Neural cell (in vitro differentiated cells): ENCODE measurements at regions not wholly inside any gene's neighbourhood (a gene's known extent, or its start where the extent isn't known, plus 50 kb on each side); places are given as distances from the start of the nearest gene placed in this dataset.

ENCODE experiments used
- EZH2 ChIP-seq: fragments of 200-600, 300-800 bp; shearing (Covaris generic), sonication (generic); IDR thresholded peaks from 2 replicates; pipeline ENCODE4 v1.6.1; 2014; ENCODE audit warnings: antibody characterized with exemption, low read length, borderline replicate concordance, mild to moderate bottlenecking; ENCODE audit not compliant: insufficient read depth, poor library complexity, severe bottlenecking
- MXI1 ChIP-seq: fragments of 450-650 bp; conservative IDR thresholded peaks from 2 replicates; pipeline ENCODE4 v1.6.1; 2014; ENCODE audit warnings: antibody characterized with exemption, mild to moderate bottlenecking; ENCODE audit not compliant: poor library complexity, severe bottlenecking
- RAD21 ChIP-seq: fragments of 450-650 bp; conservative IDR thresholded peaks from 2 replicates; pipeline ENCODE4 v1.6.1; 2014; ENCODE audit warnings: antibody characterized with exemption, mild to moderate bottlenecking, moderate library complexity
- TF ChIP-seq, protein P1 (sequence below): fragments of 450-650 bp; IDR thresholded peaks from 2 replicates; pipeline ENCODE4 v1.5.1; 2014; ENCODE audit warnings: antibody characterized with exemption, mild to moderate bottlenecking, moderate library complexity; ENCODE audit not compliant: poor library complexity, severe bottlenecking
- TF ChIP-seq, protein P2 (sequence below): IDR thresholded peaks from 2 replicates; pipeline ENCODE4 v1.6.1; 2012; ENCODE audit warnings: borderline replicate concordance

DNA sequence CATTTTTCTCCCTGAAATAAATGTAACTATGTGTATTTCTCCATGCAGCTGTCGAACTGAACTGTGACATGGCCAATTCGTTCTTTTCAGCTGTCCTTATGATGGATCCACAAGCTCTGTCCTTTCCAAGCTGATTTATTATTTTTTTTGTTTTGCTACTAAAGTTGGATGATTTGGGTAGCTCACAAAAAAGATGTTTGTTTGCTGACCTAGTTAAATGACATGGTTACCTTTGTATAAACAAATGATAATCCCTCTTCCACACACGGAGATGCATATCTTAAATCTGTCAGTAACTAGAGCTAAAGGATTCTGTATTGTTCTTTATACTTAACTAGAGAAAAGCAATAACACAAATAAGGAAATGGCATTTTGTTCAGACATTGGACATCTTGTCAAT lies 884.3 kb upstream of the PCDH20 start:
- TF ChIP-seq, protein P1, sequence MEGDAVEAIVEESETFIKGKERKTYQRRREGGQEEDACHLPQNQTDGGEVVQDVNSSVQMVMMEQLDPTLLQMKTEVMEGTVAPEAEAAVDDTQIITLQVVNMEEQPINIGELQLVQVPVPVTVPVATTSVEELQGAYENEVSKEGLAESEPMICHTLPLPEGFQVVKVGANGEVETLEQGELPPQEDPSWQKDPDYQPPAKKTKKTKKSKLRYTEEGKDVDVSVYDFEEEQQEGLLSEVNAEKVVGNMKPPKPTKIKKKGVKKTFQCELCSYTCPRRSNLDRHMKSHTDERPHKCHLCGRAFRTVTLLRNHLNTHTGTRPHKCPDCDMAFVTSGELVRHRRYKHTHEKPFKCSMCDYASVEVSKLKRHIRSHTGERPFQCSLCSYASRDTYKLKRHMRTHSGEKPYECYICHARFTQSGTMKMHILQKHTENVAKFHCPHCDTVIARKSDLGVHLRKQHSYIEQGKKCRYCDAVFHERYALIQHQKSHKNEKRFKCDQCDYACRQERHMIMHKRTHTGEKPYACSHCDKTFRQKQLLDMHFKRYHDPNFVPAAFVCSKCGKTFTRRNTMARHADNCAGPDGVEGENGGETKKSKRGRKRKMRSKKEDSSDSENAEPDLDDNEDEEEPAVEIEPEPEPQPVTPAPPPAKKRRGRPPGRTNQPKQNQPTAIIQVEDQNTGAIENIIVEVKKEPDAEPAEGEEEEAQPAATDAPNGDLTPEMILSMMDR, result no peak
- TF ChIP-seq EZH2, result no peak
- no peak for TF ChIP-seq RAD21
- no peak for TF ChIP-seq MXI1
- TF ChIP-seq, protein P2, sequence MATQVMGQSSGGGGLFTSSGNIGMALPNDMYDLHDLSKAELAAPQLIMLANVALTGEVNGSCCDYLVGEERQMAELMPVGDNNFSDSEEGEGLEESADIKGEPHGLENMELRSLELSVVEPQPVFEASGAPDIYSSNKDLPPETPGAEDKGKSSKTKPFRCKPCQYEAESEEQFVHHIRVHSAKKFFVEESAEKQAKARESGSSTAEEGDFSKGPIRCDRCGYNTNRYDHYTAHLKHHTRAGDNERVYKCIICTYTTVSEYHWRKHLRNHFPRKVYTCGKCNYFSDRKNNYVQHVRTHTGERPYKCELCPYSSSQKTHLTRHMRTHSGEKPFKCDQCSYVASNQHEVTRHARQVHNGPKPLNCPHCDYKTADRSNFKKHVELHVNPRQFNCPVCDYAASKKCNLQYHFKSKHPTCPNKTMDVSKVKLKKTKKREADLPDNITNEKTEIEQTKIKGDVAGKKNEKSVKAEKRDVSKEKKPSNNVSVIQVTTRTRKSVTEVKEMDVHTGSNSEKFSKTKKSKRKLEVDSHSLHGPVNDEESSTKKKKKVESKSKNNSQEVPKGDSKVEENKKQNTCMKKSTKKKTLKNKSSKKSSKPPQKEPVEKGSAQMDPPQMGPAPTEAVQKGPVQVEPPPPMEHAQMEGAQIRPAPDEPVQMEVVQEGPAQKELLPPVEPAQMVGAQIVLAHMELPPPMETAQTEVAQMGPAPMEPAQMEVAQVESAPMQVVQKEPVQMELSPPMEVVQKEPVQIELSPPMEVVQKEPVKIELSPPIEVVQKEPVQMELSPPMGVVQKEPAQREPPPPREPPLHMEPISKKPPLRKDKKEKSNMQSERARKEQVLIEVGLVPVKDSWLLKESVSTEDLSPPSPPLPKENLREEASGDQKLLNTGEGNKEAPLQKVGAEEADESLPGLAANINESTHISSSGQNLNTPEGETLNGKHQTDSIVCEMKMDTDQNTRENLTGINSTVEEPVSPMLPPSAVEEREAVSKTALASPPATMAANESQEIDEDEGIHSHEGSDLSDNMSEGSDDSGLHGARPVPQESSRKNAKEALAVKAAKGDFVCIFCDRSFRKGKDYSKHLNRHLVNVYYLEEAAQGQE, result no peak
